Endodermal cell (in vitro differentiated cells): ENCODE measurements at regions not wholly inside any gene's neighbourhood (a gene's known extent, or its start where the extent isn't known, plus 50 kb on each side); places are given as distances from the start of the nearest gene placed in this dataset.

Experiments used
- DNase-seq: peaks from one replicate; pipeline ENCODE4 v3.0.0-alpha.2; 2017
- H3K27ac ChIP-seq: 2 replicates; pipeline ENCODE4 v1.5.1; 2013; ENCODE audit warnings: mild to moderate bottlenecking, low read depth, low read length, moderate library complexity
- H3K27me3 ChIP-seq: 2 replicates; pipeline ENCODE4 v1.6.1; 2013; ENCODE audit warnings: mild to moderate bottlenecking, low read length, moderate library complexity; ENCODE audit not compliant: insufficient read depth, control insufficient read depth, poor library complexity, severe bottlenecking
- H3K36me3 ChIP-seq: 2 replicates; pipeline ENCODE4 v1.7.0; 2013; ENCODE audit warnings: mild to moderate bottlenecking, low read length, moderate library complexity; ENCODE audit not compliant: control insufficient read depth, insufficient read depth
- H3K4me1 ChIP-seq: one replicate; pipeline ENCODE4 v1.7.0; 2013; ENCODE audit warnings: low read length; ENCODE audit not compliant: control insufficient read depth, insufficient read depth
- H3K4me3 ChIP-seq: 2 replicates; pipeline ENCODE4 v1.5.1; 2013; ENCODE audit warnings: mild to moderate bottlenecking, low read length, moderate library complexity
- H3K9ac ChIP-seq: 2 replicates; pipeline ENCODE4 v1.6.1; 2013; ENCODE audit warnings: mild to moderate bottlenecking, low read length, moderate library complexity; ENCODE audit not compliant: poor library complexity, severe bottlenecking; ENCODE audit errors: extremely low read depth
- H3K9me3 ChIP-seq: 2 replicates; pipeline ENCODE4 v1.6.1; 2013; ENCODE audit warnings: mild to moderate bottlenecking, low read length, moderate library complexity; ENCODE audit not compliant: control insufficient read depth
- H3K27ac Mint-ChIP-seq: 2 replicates; pipeline ENCODE4 v1.8.0; 2020; ENCODE audit warnings: mixed read lengths
- H3K27me3 Mint-ChIP-seq: 2 replicates; pipeline ENCODE4 v1.8.0; 2021; ENCODE audit warnings: mild to moderate bottlenecking, mixed read lengths; ENCODE audit not compliant: insufficient read depth
- H3K36me3 Mint-ChIP-seq: 2 replicates; pipeline ENCODE4 v1.8.0; 2020; ENCODE audit warnings: low read depth, mixed read lengths
- H3K4me1 Mint-ChIP-seq: 2 replicates; pipeline ENCODE4 v1.8.0; 2020; ENCODE audit warnings: mixed read lengths
- H3K4me3 Mint-ChIP-seq: 2 replicates; pipeline ENCODE4 v1.8.0; 2020; ENCODE audit warnings: mild to moderate bottlenecking, moderate library complexity, mixed read lengths
- H3K9me3 Mint-ChIP-seq: 2 replicates; pipeline ENCODE4 v1.8.0; 2020; ENCODE audit warnings: mild to moderate bottlenecking, mixed read lengths
- WGBS, 2 experiments: methylation state at CpG; one replicate each; pipeline versions ENCODE4 v1.1.5 to v1.1.7; 2013; ENCODE audit warnings: missing lambda C conversion rate in 2 of 2, mixed read lengths in 1 of 2; ENCODE audit not compliant: insufficient coverage in 1 of 2, insufficient read length in 1 of 2; 5-methylcytosine and 5-hydroxymethylcytosine counted together
- TF ChIP-seq, protein P1 (sequence below): fragments of 200-600 bp; sonication (generic); conservative IDR thresholded peaks from 2 replicates; pipeline ENCODE4 v1.5.0; 2021; ENCODE audit warnings: antibody characterized with exemption, mild to moderate bottlenecking

- H3K9me3 ChIP-seq = no peaks in the 10 kb centered on the region
- H3K27ac Mint-ChIP-seq = no peak overlapping the region
- H3K4me3 ChIP-seq = no peak overlapping the region
- H3K27me3 ChIP-seq = no peaks in the 10 kb centered on the region
- H3K4me1 Mint-ChIP-seq = peaks cover 4% of the 10 kb centered on the region
- H3K36me3 ChIP-seq = no peaks in the 10 kb centered on the region
- H3K36me3 Mint-ChIP-seq = no peaks in the 10 kb centered on the region
- TF ChIP-seq, protein P1, sequence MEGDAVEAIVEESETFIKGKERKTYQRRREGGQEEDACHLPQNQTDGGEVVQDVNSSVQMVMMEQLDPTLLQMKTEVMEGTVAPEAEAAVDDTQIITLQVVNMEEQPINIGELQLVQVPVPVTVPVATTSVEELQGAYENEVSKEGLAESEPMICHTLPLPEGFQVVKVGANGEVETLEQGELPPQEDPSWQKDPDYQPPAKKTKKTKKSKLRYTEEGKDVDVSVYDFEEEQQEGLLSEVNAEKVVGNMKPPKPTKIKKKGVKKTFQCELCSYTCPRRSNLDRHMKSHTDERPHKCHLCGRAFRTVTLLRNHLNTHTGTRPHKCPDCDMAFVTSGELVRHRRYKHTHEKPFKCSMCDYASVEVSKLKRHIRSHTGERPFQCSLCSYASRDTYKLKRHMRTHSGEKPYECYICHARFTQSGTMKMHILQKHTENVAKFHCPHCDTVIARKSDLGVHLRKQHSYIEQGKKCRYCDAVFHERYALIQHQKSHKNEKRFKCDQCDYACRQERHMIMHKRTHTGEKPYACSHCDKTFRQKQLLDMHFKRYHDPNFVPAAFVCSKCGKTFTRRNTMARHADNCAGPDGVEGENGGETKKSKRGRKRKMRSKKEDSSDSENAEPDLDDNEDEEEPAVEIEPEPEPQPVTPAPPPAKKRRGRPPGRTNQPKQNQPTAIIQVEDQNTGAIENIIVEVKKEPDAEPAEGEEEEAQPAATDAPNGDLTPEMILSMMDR = no peak
- H3K4me3 Mint-ChIP-seq = no peak overlapping the region
- H3K27me3 Mint-ChIP-seq = no peaks in the 10 kb centered on the region
- no peak overlapping the region for H3K9ac ChIP-seq
- H3K27ac ChIP-seq = no peak overlapping the region
- no peaks in the 10 kb centered on the region for H3K9me3 Mint-ChIP-seq
- no peaks in the 10 kb centered on the region for H3K4me1 ChIP-seq
- 90 to 100% methylated on average over 1 to 2 of the region's 2 CpGs for WGBS, 2 experiments
- no peak for DNase-seq
Measured at GRCh38 chr2:226306969-226307368, 492.7 kb downstream of the IRS1 start.

- Mint-ChIP-seq H3K36me3 (no peaks in the 10 kb centered on the region), H3K4me1 (peaks cover 4% of the 10 kb centered on the region), H3K27me3 (no peaks in the 10 kb centered on the region), H3K4me3 (no peak overlapping the region), H3K27ac (no peak overlapping the region), H3K9me3 (no peaks in the 10 kb centered on the region)
- H3K9me3 ChIP-seq = no peaks in the 10 kb centered on the region
- no peak overlapping the region for H3K9ac ChIP-seq
- no peak for DNase-seq
- no peaks in the 10 kb centered on the region for H3K27me3 ChIP-seq
- H3K36me3 ChIP-seq = no peaks in the 10 kb centered on the region
- H3K4me1 ChIP-seq = no peaks in the 10 kb centered on the region
- no peak overlapping the region for H3K27ac ChIP-seq
- TF ChIP-seq, protein P1 = no peak
- 97% methylated on average over 1 of the region's 3 CpGs; no CpG with 5 or more reads in 1 of the 2 experiments for WGBS, 2 experiments
- H3K4me3 ChIP-seq = no peak overlapping the region
Measured at GRCh38 chr2:226304308-226304707, 495.3 kb downstream of the IRS1 start.

DNA sequence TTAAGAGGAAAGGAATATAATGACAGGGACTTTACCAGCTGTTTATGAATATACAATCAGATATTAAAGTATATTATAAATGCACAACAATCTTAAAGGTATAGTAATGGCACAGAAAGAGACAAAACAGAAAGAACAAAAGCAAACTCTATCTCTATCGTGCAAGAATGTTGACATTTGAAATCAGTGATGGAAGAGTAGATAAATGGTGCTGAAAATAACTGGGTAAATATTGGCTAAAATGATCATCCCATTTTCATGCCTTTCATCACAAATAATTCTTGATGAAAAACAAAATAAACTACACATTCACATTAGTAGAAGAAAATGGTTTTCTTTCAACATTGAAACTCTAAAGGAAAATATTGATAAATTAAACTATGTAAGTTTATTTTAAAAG, 495.9 kb downstream of the IRS1 start:
- TF ChIP-seq, protein P1 = no peak
- H3K27me3 ChIP-seq = no peaks in the 10 kb centered on the region
- H3K9me3 ChIP-seq = no peaks in the 10 kb centered on the region
- 86% methylated on average over 1 of the region's 1 CpG; no CpG with 5 or more reads in 1 of the 2 experiments for WGBS, 2 experiments
- no peaks in the 10 kb centered on the region for H3K36me3 ChIP-seq
- H3K36me3 Mint-ChIP-seq = no peaks in the 10 kb centered on the region
- no peak overlapping the region for H3K9ac ChIP-seq
- no peaks in the 10 kb centered on the region for H3K27me3 Mint-ChIP-seq
- no peak overlapping the region for H3K27ac Mint-ChIP-seq
- H3K4me1 ChIP-seq = no peaks in the 10 kb centered on the region
- no peak overlapping the region for H3K4me3 Mint-ChIP-seq
- H3K4me1 Mint-ChIP-seq = no peaks in the 10 kb centered on the region
- DNase-seq = no peak
- H3K27ac ChIP-seq = no peak overlapping the region
- no peak overlapping the region for H3K4me3 ChIP-seq
- H3K9me3 Mint-ChIP-seq = no peaks in the 10 kb centered on the region
